G401.6 (cell line): ENCODE measurements at regions not wholly inside any gene's neighbourhood (a gene's known extent, or its start where the extent isn't known, plus 50 kb on each side); places are given as distances from the start of the nearest gene placed in this dataset.

Experiments used
- FAIRE-seq: peaks from 2 replicates; lab custom pipeline; 2012; peaks lifted over from hg19 to GRCh38; lab: Jason Lieb, UNC

DNA sequence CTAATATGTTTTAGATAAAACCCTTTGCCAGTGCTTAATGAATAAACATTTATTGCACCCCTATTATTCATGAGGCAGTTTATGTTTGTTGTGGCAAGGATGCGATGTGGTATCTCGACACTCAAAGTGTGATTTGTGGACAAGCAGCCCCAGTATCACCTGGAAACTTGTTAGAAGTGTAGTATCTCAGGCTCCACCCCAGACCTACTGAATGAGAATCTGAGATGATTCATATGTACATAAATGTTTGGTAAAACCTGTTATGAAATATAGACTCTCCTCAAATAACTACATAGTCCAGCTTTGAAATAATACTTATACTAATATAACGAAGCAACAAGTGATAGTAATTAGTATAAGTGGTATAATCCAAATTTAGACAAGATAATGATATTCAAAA is 914.8 kb downstream of the TUSC7 start:
- FAIRE-seq = no peak

DNA sequence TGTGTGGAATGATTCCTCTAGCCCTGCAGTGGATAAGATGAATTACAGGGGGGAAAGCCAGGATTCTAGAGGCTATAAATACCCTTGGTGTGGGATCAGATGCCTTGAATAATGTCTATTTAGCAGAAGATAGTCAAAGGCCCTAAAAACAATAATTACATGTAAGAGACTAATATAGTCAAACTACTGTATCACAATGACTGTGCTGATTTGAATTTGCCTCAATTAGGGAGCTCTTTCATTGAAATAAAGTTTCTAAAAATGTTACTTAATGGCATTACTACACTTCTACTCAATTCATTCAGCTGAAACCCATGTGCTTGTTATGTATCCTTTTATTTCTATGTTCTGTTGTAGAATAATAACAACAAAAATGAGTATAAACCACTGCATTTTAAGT is 915.6 kb downstream of the TUSC7 start:
- FAIRE-seq = no peak

DNA sequence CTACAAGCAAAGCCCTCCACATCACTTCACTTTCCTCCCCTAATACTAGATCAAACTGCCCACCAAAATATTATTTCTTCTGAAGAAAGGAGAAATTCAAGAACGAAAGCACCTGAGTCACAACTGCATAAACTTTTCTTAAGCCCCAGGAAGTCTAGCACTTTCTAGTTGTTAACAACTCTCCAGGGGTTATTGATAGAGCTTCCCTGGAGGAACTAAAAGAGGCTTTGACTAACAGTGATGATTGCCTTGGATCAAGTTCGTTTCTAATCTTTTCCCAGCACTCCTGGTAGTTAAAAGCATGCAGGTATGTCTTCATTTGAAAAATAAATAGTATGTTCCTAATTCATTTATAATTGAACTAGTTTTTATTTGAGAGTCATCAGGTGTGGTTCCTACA is 917.0 kb downstream of the TUSC7 start:
- FAIRE-seq = no peak

- no peak for FAIRE-seq
Observed at GRCh38 chr3:117628823-117629291, 919.3 kb downstream of the TUSC7 start.

- FAIRE-seq = no peak
Observed at GRCh38 chr3:117629505-117629904, 919.9 kb downstream of the TUSC7 start.

DNA sequence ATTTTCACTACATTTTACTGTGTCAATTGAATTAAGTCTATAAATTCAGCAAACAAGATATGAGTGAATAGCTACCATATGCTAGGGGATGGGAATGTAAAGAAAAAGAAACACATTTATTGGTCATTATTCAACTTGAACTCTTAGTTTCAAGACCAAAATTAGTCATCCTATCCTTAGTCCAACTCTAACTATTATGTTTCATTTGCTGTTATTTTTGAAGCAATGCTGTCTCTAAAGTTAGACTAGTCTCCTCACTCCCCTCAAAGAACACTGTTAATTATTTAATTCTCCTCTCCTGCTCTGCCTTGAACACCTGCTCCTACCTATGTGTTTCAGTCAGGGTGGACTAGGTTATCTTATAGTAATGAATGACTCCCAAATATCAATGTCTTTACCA is 920.9 kb downstream of the TUSC7 start:
- no peak for FAIRE-seq

DNA sequence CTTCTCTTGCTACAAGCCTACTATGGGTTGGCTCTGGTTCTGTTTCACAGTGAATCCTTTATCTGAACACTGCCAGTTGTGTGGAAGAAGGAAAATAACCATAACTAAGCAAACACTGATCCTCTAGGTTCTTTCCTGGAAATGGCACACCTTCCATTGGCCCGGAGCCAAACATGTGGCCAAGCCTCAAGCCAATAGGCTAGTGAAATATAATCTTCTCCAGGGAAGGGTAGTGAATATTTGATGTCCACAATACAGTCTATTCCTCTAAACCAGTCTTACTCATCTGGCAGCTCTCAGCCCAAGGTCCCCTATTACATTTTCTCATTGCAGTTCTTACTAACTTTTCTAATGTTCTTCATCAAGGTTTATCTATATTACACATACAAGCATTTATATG is 921.3 kb downstream of the TUSC7 start:
- FAIRE-seq = no peak

GRCh38 chr3:117631781-117632180 is 922.2 kb downstream of the TUSC7 start:
- FAIRE-seq = no peak

GRCh38 chr3:117632191-117632590 is 922.6 kb downstream of the TUSC7 start:
- FAIRE-seq = no peak

DNA sequence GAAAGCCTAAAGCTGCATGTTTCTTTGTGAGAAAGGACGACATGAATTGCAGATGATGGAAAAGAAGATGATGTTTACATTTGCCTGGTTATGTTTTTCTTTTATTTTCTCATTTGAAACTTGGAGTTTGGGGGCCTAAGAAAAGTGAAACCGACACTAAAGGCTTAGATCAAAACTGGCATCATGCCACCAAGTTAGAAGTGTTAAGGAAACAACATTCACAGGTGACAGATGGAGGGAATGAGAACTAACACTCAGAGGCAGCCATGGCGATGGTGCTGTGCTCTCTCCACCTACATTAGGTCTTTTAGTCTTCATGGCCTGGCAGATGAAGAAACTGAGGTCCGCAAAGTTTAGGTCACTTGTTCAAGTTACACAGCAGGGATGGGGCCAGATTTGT is 923.6 kb downstream of the TUSC7 start:
- FAIRE-seq = no peak

DNA sequence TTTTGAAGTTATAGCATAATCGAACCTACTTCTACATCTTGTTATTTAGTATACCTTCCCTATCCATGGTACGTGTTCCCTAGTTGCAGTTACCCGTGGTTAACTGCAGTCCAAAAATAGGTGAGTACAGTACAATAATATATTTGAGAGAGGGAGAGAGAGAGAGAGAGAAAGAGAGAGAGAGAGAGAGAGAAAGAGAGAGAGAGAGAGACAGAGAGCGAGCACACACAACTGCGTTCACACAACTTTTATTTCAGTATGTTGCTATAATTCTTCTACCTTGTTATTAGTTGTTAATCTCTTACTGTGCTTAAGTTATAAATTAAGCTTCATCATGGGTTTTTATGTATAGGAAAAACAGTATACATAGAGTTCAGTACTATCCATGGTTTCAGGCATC is 928.1 kb downstream of the TUSC7 start:
- FAIRE-seq = no peak

DNA sequence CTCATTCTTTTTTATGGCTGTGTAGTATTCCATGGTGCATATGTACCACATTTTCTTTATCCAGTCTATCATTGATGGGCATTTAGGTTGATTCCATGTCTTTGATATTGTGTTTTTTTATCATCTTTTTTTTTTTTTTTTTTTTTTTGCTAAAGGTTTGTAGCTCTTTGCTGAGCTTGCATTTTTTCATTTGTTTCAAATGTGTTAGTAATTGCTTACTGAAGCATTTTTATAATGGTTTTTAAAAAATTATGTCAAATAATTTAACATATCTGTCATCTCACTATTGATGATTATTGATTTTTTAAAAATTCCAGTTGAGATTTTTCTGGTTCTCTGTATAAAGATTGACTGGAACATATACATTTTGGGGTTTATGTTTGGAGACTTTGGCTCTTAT is 934.6 kb downstream of the TUSC7 start:
- FAIRE-seq = no peak

GRCh38 chr3:117645561-117646242 is 936.1 kb downstream of the TUSC7 start:
- FAIRE-seq = no peak

- no peak for FAIRE-seq
Observed at GRCh38 chr3:117647435-117647834, 937.9 kb downstream of the TUSC7 start.

- no peak for FAIRE-seq
Observed at GRCh38 chr3:117651246-117651645, 941.7 kb downstream of the TUSC7 start.

DNA sequence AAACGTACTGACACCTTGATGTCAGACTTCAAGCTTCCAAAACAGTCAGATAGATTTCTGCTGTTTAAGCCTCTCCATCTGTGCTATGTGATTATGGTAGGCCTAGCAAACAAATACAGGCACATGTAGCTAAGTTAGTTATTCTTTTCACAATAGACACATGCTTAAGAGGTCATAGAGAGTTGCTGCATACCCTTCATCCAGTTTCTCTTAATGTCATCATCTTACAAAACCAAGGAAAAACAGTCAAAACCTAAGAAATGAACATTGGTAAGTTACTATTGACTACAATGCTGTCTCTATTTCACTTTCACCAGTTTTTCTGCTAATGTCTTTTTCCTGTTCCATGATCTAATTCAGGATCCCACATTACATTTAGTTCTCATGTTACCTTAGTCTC is 946.8 kb downstream of the TUSC7 start:
- no peak for FAIRE-seq

DNA sequence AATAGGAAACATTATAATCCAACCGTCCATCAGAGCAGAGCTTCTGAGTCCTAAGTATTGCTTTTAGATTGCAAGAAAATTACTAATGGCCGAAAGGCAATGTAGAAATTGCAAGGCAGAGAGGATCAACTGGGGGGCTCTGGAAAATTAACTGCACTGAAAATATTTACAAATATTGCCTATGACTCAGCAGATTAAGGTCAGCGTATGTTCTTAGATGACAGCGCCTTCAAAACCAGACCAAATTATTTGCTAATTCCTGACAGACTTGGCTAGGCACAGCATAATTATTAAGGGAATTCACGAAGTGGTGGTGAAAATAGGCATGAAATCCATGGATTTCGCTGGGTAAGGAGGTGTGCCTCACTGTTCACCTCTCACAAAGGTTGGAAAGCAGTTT is 947.7 kb downstream of the TUSC7 start:
- no peak for FAIRE-seq

GRCh38 chr3:117660941-117661817 is 951.6 kb downstream of the TUSC7 start:
- no peak for FAIRE-seq

GRCh38 chr3:117661818-117662095 is 952.2 kb downstream of the TUSC7 start:
- no peak for FAIRE-seq

DNA sequence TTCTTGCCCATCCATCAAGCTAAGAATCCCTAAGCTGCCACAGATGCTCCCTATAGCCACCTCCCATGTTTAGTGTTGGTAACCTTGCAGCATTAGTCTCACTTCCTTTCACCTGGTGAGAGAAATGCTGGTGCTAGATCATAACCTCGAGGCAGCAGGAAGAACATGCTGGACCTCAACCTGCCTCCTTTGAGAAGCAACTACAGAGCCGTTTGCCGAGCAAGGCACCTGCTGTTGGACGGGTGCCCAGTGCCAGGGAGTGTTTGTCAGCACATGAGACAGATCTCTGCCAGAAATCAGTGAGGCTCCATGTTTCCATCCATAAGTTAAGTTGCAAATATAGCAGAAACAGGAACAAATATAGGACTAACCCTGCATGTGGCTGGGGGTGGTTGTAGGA is 955.7 kb downstream of the TUSC7 start:
- no peak for FAIRE-seq

DNA sequence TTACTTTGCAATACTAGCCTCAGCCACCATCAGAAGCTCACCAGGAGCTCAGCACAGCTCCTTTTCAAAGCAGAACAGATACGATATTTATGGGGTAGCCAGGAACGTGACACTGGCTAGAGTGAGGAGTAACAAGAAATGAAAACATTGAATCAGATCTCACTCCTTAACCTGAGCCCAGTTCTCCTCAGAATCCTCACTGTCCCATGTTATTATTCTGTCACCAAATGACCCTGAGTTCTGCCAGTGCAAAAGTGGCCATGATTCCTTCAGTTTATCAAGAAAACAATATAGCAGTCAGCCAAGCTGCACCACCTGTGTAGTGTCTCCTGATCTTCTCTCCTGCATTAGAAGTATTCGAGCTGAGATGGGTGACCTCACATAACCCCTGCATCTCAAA is 956.7 kb downstream of the TUSC7 start:
- FAIRE-seq = no peak

- no peak for FAIRE-seq
Observed at GRCh38 chr3:117666812-117667211, 957.2 kb downstream of the TUSC7 start.

GRCh38 chr3:117669774-117670173 is 960.2 kb downstream of the TUSC7 start:
- FAIRE-seq = no peak

- no peak for FAIRE-seq
Observed at GRCh38 chr3:117671722-117672318, 962.2 kb downstream of the TUSC7 start.
